NOMO-1 (cell line): ENCODE measurements at regions not wholly inside any gene's neighbourhood (a gene's known extent, or its start where the extent isn't known, plus 50 kb on each side); places are given as distances from the start of the nearest gene placed in this dataset.
"Not testable (repeated sequence)": the region's sequence is repeated elsewhere in the genome, so short reads cannot be mapped to it uniquely, and the experiment has no call there.

Experiments
- DNase-seq, 2 experiments: peaks; one replicate each; lab custom pipeline; 2025; ENCODE audit not compliant: unreplicated experiment in 2 of 2; lab: John Stamatoyannopoulos, UW

- no peak for DNase-seq
These were observed 309.7 kb upstream of the LRRTM4 start for GRCh38 chr2:77831898-77832297.

- DNase-seq, result no peak
These were observed 312.3 kb upstream of the LRRTM4 start for GRCh38 chr2:77834360-77835002.

GRCh38 chr2:77838441-77838840 is 316.3 kb upstream of the LRRTM4 start:
- DNase-seq, result no peak

- DNase-seq, result no peak
These were observed 316.9 kb upstream of the LRRTM4 start for GRCh38 chr2:77839102-77839501.

- no peak for DNase-seq
These were observed 339.9 kb upstream of the LRRTM4 start for GRCh38 chr2:77862120-77862519.

- DNase-seq, result no peak
These were observed 342.2 kb upstream of the LRRTM4 start for GRCh38 chr2:77864426-77864825.

GRCh38 chr2:77866661-77867060 is 344.5 kb upstream of the LRRTM4 start:
- DNase-seq, result no peak

- no peak for DNase-seq
These were observed 345.0 kb upstream of the LRRTM4 start for GRCh38 chr2:77867146-77867545.

- no peak for DNase-seq
These were observed 351.3 kb upstream of the LRRTM4 start for GRCh38 chr2:77873506-77873905.

- not testable (repeated sequence) for DNase-seq
These were observed 378.0 kb upstream of the LRRTM4 start for GRCh38 chr2:77900211-77900610.

GRCh38 chr2:77910136-77910535 is 388.0 kb upstream of the LRRTM4 start:
- DNase-seq, result no peak

- no peak for DNase-seq
These were observed 398.7 kb upstream of the LRRTM4 start for GRCh38 chr2:77920838-77921366.

- no peak for DNase-seq
These were observed 400.4 kb upstream of the LRRTM4 start for GRCh38 chr2:77922567-77922966.

- DNase-seq, result no peak
These were observed 415.2 kb upstream of the LRRTM4 start for GRCh38 chr2:77937366-77937765.

- no peak for DNase-seq
These were observed 416.3 kb upstream of the LRRTM4 start for GRCh38 chr2:77938462-77938861.

GRCh38 chr2:77939370-77939769 is 417.2 kb upstream of the LRRTM4 start:
- no peak for DNase-seq

- no peak for DNase-seq
These were observed 417.6 kb upstream of the LRRTM4 start for GRCh38 chr2:77939801-77940200.

GRCh38 chr2:77954931-77955330 is 432.8 kb upstream of the LRRTM4 start:
- no peak for DNase-seq

- DNase-seq, result no peak
These were observed 440.8 kb upstream of the LRRTM4 start for GRCh38 chr2:77962943-77963342.

GRCh38 chr2:77977471-77978063 is 455.4 kb upstream of the LRRTM4 start:
- no peak for DNase-seq

GRCh38 chr2:77995161-77995560 is 473.0 kb upstream of the LRRTM4 start:
- no peak for DNase-seq

- no peak for DNase-seq
These were observed 477.2 kb upstream of the LRRTM4 start for GRCh38 chr2:77999376-77999775.

GRCh38 chr2:78009289-78009688 is 487.1 kb upstream of the LRRTM4 start:
- no peak for DNase-seq
